Hippocampal formation (tissue), 2 donors: ENCODE measurements at regions not wholly inside any gene's neighbourhood (a gene's known extent, or its start where the extent isn't known, plus 50 kb on each side); places are given as distances from the start of the nearest gene placed in this dataset.
"Not testable (repeated sequence)": the region's sequence is repeated elsewhere in the genome, so short reads cannot be mapped to it uniquely, and the experiment has no call there.

Experiments
- DNase-seq, 2 donors: peaks; one replicate each; lab custom pipeline; 2025; lab: John Stamatoyannopoulos, UW

DNA sequence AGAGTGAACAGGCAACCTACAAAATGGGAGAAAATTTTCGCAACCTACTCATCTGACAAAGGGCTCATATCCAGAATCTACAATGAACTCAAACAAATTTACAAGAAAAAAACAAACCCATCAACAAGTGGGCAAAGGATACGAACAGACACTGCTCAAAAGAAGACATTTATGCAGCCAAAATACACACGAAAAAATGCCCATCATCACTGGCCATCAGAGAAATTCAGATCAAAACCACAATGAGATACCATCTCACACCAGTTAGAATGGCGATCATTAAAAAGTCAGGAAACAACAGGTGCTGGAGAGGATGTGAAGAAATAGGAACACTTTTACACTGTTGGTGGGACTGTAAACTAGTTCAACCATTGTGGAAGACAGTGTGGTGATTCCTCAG is 1146.2 kb upstream of the SEMA6A start:
- not testable (repeated sequence) for DNase-seq

DNA sequence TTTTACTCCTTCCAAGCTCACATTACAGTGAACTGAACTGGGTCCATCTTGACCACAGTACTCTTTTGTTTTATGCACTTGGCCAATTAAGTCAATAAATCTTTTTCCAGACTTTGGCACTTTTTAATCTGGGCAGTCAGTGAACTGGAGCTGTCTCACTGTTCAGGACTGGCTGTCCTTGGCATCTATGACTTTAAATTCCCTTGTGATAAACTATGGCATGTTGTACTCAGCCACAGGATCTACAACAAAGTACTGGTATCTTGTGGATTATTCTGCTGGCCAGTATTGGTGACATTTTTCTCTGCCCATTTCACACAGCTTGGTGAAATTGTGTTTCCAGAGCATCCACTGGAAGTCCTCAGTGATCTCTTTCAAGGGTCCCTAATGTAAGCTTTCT is 1144.8 kb upstream of the SEMA6A start:
- DNase-seq, result no peak

DNA sequence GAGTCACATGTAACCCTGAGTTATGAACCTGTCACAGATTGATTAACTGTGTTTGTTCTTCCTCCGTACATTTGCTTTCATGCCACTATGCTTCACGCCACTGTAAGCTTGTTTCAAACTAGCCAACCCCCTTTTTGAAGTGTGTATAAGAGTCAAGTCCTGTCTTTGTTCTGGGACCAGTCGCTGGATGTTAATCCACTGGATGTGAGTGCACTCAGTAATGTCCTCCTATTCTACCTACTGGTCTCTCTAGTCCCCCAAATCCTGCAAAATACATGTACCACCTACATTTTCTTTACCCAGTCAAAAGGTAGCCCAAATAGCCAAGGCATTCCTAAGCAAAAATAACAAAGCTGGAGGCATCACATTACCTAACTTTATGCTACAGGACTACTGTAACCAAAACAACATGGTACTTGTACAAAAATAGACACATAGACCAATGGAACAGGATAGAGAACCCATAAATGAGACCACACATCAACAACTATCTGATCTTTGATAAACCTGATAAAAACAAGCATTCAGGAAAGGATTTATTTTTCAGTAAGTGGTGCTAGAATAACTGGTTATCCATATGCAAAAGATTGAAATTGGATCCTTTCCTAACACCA is 1139.1 kb upstream of the SEMA6A start:
- DNase-seq, result no peak

DNA sequence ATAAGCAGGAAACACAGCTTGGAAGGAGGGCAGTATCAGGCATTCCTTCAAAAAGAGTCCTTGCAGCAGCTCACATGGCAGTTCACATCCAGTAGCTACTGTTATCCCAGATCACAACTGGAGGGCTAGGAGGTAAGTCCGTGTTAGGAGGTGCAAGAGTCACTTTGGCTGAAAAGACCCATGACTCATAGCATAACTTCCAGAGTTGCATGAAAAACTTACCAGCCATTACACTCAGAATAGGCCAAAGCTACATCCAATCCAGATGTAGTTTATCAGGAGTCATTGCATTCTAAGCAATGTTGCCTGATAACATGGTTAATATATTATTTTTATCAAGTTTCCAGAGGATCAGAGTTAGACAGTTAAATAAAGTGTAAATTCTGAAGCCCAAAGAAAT is 1126.4 kb upstream of the SEMA6A start:
- no peak for DNase-seq

DNA sequence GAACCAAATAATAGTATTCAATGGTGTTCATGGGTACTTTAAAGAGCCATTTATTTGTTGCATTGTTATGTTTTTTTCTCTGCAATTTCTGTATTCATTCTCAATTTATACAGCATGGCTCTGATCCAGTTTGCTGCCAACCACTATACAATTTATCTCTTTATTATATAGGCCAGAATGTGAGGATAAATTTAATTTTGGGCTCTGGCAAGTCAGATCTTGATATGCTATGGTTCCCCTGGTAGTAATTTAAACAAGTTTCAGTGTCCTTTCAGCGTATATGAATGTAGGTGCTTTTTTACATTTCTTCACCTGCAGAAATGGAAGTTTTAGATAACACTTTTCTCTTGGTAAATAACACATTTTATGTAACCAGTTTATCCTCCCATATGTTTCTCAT is 1118.0 kb upstream of the SEMA6A start:
- no peak for DNase-seq

DNA sequence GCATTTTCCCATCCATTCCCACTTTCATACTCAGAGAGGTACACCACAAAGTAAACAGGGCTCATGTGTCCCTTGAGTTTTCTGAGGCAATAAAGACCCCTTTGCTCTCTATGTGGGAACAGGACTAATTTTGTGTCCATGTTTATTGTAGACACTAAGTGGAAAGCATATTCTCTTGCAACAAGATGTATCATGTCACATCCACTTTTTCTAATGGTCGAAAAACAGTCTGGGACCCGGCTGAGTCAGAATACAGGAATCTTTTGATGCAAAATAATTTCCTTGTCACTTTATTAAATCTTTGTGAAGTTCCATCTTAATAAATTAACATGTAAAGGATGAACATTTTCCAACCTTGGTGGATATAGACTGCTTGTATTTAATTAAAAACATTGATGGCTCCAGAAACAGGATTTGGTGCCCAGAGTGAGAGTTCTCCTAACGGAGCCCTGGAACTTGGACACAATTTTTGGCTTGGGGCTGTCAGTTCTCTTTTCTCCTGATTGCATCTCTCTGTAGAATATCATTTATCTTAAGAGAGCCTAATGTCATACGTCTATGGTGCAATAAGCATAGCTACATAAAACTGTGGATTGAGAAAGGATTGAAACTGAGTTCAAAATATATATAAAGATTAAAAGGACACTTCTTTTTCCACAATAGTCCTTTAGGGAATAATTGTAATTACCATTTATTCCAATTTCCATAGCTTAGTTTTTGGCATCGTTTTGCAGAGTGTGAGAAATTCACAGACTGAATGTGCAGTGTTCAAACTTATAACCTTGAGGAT is 1116.7 kb upstream of the SEMA6A start:
- DNase-seq, result no peak

DNA sequence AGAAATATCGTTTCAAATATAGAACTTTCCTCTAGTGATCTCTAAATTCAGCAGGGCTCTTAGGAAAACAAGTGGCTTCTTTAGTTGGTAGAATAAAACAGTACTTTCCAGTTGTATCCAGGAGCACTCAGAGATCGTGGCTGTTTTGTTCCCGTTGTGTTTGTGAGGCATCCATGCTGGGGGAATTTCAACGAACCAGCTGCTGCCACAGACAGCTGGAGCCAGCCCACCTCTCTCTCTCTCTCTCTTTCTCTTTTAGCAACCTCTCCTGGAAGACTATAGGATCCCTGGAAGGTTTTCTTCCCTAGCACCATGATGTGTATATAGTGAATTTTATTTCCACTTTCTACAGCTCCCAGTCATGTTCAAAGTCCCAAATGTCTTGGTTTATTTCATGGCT is 1116.0 kb upstream of the SEMA6A start:
- DNase-seq, result no peak

DNA sequence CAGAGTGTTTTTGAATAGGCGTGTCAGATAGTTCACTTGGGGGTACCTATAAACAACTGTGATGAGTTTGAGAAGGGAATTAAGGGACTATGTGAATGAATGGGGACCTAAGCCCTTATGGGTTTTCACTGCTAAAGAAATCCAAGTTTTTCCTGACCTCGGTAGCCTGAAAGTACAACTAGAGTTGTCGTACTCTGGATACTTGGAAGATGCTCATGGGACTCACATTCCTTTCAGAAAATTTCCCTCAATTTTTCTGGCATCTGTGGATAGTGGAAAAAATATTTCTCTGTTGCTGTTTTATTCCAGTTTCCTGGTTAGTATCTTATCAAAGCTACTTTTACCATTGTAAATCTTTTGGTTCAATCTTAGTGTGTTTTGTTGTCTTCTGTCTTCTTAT is 1112.3 kb upstream of the SEMA6A start:
- DNase-seq, result no peak

DNA sequence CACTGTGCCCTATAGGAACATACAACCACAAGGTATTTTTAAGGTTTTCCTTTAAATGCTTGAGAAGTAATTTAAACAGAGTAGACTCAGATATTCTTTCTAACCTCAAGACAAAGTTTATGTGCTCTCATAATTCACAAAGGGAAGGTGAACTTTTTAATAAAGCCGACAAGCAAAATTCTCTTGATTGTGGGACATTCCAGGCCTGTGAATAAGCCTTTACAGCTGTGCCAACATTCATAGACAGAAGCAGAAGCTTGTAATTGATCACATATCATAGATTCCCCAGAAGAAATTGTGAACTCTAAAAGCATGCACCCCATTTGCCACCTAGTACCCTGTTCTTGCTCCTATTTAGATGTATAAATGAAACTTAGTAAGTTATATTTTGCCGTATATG is 1107.8 kb upstream of the SEMA6A start:
- no peak for DNase-seq

DNA sequence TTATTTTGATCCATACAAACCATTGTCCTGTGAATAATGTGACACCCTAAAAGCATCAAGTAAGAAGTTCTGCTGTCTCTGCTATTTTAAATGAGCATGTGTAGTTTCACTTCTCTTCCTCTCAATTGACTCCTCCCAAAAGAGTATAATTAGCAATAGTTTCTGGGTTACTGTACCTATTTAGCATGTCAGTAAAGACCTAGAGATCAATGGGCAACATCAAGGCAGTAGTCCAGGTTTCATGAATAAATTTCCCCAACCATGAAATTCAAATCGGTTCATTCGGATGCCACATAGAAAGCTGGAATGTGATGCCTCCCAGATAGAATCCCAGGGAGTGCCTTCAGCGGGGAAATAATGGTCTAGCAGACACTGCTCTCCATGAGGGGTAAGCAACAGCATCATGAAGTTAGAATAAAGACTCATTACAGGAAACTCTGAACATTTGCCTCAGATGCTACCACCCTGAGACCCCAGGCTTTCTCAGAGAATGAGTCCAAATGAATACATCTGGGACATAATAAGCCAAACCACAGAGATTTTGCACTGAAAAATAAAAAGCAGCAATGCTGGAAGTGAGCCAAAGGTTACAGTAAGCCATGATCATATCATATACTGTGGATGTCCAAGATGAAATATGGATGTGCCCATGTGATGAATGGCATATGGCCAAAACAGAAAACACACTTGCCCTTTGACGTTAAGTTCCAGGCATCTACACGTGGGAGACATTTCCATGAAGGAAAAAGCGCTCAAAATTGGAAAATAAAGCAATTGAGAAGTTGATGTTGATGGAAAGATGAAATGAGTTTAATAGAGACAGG is 1107.0 kb upstream of the SEMA6A start:
- no peak for DNase-seq

DNA sequence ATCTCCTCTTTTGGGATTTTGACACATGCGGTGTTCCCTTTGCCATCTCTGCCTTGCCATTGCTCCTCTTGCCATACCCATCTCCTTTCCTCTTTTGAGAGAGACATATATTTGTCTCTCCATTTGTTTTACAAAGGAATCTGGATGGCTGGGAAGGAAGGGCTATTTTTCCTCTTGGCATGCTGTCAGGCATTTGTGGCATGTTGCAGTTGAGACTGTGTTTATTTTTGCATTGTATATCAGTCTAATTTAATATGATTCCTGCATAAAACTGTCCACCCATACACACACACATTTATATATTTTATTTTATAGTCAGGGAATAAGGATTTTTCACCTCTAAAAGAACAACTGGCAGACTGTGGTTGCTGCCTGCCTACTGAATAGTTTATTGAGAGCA is 1105.8 kb upstream of the SEMA6A start:
- no peak for DNase-seq

DNA sequence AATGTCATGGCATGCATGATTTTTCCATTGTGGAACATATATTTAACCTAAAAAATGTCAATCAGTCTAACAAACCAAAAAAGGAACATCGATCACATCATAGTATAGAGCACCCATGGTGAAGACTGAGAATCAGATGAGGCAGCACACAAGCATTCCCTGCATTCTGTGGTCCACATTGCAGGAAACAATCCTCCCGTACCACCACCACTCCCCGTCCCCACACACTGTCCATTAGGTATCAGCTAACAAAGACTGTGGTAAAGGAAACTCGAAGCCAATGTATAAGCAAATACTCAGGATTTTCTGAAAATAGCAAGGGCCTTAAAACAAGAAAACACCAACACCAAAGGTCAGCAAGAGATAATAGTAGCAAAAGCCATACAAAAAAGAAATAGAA is 1104.4 kb upstream of the SEMA6A start:
- DNase-seq, result no peak

DNA sequence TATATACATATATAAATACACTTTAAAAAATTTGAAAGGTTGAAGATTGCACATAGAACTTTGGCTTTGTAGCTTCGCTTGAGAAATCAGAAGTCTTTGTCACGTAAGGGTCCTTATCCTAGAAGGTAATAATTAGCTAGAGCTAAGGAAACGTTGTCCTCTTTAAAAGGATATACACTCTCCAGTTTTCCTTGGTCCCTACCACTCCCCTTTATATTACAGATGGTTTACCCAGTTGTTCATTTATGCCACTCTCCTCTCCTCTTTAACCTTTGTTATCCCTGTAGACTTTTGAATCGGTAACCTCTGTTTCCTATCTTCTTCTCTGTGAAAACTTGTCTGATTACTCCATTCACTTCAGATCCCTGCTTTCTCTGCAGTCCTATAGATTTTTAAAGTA is 1101.0 kb upstream of the SEMA6A start:
- DNase-seq, result no peak

DNA sequence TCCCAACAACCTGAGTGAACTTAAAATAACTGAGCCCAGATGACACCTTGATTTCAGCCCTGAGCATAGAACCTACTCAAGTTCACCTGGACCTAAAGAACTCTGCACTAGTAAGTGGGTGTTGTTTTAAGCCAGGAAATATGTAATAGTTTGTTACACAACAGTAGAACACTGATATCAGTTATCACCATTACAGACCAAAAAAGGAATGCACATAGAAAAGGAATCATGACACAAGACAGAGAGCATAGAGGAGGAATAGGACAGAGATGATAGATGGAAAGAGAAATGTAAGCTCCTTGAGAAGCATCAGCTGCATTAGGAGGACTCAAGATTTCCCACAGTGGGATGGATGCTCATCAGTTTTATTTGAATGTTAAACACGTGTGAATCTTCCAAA is 1096.9 kb upstream of the SEMA6A start:
- DNase-seq, result no peak

DNA sequence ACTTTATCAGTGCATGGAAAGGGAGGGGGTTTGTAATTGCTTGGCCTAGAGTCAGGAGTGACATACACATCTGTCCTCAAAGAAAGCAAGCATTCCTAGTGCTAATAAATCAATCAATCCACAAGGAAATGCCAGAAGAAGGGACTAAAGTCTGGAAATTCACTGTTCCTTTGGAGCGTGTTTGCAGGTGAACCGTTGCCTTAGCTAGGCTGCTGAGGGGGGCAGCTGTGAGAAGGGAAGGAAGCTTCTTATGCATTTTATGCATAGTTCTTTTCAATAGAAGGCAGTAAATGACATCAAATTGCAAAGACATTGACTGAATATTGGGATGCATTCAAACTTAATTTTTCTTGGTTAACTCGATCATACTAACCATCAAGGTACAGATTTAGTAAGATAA is 1092.5 kb upstream of the SEMA6A start:
- DNase-seq, result no peak

DNA sequence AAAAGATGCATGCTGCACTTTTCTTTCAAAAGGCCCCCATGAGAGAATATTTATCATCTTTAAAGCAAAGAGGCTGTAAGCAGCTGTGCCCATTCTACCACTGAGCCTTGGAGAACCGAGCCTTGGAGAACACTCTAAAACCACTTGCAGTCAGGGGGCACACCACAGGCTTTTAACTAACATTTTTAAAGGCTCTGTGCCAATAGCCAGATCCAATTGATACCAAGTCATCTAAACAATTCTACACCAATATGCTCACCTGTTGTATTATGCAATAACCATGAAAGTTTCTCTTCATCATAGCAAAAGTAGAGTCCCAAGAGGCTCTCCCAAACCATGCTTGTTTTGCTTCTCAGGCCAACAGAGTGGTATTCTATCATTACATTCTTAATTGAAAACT is 1090.5 kb upstream of the SEMA6A start:
- no peak for DNase-seq

DNA sequence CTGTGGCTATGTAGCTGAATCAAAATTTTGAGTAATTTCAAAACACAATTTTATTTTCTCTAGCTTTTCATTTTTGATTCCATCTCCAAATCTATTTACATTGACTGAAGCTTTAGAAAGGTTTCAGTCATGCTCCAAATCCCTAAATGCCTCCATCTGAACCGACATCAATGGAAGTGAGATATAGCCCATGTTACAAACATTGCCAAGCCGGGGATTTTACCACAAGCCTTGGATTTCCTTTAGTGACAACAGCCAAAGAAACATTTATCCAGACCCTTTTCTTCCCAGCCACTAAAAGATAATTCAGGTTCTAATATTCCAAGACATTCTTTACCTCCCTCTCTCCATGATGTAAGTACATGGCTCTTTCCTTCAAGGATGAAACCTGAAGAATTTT is 1087.7 kb upstream of the SEMA6A start:
- no peak for DNase-seq

DNA sequence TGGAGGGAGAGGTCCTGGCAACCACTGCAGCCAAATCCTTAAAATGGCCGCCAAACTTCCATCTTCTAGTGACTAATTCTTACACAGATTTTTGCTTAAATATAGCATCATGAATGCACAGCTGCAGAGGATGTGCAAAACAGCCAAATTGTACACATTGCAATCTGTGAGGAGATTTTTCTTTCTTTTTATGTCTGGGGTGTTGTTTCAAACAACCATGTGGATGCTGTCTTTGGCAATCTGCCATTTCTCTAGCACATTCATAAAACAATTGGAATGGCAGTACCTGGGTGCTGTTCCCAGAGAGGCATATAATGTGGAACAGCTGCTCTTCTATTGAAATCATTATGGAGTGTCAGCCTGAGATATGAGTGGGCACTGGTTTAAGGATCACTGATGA is 1082.9 kb upstream of the SEMA6A start:
- no peak for DNase-seq

DNA sequence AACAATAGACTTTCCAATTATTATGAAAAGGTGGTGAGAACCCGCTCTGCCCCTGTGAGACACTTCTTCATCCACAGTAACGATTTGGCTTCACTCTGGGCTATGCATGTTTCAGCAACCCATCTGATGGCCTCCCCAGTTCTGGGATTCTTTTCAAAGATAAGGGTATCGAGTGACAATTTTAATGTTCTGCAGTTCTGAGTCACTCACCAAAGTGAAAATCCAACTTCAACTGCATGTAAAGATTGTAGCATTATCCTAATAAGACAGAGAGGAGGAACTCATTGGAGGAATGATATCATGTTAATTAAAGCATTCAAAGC is 1078.3 kb upstream of the SEMA6A start:
- no peak for DNase-seq

DNA sequence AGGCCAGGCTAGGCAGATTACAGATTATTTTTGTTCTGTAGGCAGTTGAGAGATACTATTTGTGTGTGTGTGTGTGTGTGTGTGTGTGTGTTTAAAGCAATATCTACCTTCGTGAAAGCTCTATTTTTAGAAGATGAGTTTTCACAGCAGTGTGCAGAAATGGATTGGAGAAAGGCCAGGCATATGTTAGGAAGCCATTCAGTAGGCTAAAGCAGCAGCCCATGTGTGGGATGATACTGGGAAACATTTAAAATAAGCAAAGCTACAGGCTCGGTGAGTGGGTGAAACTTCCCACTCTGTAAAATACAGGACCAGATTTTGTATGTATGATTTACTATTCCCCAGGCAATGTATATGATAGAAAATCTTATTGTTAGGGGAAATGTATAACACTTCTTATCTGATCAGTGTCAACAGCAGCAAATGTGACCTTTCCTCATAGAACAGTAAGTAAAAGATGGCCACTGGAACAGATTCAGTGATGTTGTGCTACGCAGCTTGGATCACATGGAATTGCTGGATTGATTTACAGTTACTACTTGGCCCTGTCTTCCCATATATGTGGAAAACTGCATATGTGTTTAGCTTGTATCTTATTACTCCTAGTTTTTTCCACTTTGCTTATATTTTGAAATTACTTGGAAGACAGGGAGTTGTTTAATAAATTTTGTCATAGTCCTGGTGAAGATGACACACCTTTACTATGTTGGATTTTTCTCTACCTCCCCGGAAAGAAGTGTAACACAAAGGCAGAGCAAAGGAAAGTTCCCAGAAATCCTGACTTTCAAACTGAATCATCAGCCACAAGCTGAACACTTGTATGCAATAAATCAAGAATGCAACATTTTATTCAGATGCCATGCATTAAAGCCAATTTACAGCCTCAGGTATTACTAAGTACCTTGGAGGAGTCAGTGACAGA is 1077.7 kb upstream of the SEMA6A start:
- DNase-seq, result no peak

DNA sequence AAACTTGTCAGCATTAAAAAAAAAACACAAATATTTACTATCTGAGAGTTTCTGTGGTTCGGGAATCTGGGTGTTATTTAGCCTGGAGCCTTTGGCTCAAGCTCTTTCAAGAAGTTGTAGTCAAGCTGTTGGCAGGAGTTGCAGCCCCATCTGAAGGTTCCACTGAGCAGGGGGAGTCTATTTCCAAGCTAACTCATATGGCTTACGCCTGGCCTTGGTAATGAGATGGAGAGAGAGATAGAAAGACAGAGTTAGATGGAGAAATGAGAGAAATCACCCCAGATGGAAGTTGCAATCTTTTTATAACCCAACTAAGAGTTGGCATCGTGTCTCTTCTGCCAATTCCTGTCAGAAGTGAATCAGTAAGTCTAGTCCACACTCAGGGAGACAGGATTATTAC is 1075.2 kb upstream of the SEMA6A start:
- DNase-seq, result no peak

DNA sequence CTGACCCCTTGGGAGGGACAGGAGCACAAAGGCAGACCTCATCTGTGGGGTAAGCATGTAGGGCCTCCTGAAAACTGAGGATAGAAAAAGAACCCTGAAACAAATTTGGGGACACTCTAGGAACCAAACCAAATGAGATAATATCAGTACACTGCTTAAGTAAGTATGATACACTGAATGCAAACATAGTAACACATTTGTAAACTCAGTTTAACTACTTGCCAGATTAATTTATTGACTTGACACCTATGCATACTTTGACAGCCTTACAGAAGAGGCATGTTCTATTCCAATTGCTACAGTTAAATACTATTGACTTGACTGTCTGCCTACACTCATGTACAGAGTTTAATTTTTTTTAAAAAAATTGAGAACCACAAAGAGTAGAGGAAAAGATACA is 1070.8 kb upstream of the SEMA6A start:
- no peak for DNase-seq
